Kidney (tissue), 13 donors: ENCODE measurements at regions not wholly inside any gene's neighbourhood (a gene's known extent, or its start where the extent isn't known, plus 50 kb on each side); places are given as distances from the start of the nearest gene placed in this dataset.

Experiments
- DNase-seq, 5 donors: peaks; one replicate each; pipeline ENCODE4 v3.0.0-alpha.2; 2013 to 2020
- FAIRE-seq: peaks from 2 replicates; lab custom pipeline; 2012; peaks lifted over from hg19 to GRCh38; lab: Jason Lieb, UNC
- H3K27ac ChIP-seq, 2 donors: one replicate each; pipeline ENCODE4 v1.7.0; 2013; ENCODE audit warnings: low read depth in 2 of 2, low read length in 2 of 2, inconsistent platforms in 1 of 2
- H3K27me3 ChIP-seq: one replicate; pipeline ENCODE4 v1.7.1; 2013; ENCODE audit warnings: low read length, inconsistent platforms; ENCODE audit not compliant: control insufficient read depth, insufficient read depth
- H3K36me3 ChIP-seq, 3 donors: one replicate each; pipeline versions ENCODE4 v1.7.0 to v1.7.1; 2013; ENCODE audit warnings: low read length in 3 of 3, control low read depth in 1 of 3, inconsistent platforms in 1 of 3; ENCODE audit not compliant: insufficient read depth in 3 of 3, control insufficient read depth in 2 of 3
- H3K4me1 ChIP-seq, 3 donors: one replicate each; pipeline versions ENCODE4 v1.7.0 to v1.7.1; 2013; ENCODE audit warnings: low read length in 3 of 3, inconsistent platforms in 1 of 3, low read depth in 1 of 3; ENCODE audit not compliant: control insufficient read depth in 2 of 3, insufficient read depth in 2 of 3
- H3K4me3 ChIP-seq, 3 donors: one replicate each; pipeline versions ENCODE4 v1.7.0 to v1.8.1; 2013; ENCODE audit warnings: low read length in 3 of 3, control low read depth in 1 of 3, inconsistent platforms in 1 of 3
- H3K9ac ChIP-seq, 3 donors: one replicate each; pipeline versions ENCODE4 v1.7.0 to v1.7.1; 2013; ENCODE audit warnings: low read length in 3 of 3, control low read depth in 1 of 3, inconsistent platforms in 1 of 3
- H3K9me3 ChIP-seq, 3 donors: one replicate each; pipeline versions ENCODE4 v1.7.0 to v1.7.1; 2013; ENCODE audit warnings: low read length in 3 of 3, control low read depth in 1 of 3, inconsistent platforms in 1 of 3; ENCODE audit not compliant: control insufficient read depth in 2 of 3, insufficient read depth in 1 of 3
- intact Hi-C: fragments of 100-400 bp; cut with DNase I; formaldehyde crosslinking; loops from one replicate; pipeline ENCODE4 v1.11.1; 2022
- TF ChIP-seq, protein P1 (sequence below): IDR thresholded peaks from 3 replicates; pipeline ENCODE4 v1.5.1; 2012; ENCODE audit warnings: mild to moderate bottlenecking, moderate library complexity, borderline replicate concordance; ENCODE audit not compliant: insufficient read depth; ENCODE audit errors: extremely low read depth
- donor health status: control.
- donor health status: control.
- donor health status: control.
- donor health status: control.
- donor health status: control.
- donor health status: DM: yes; HTN: yes; CAD: no.
- donor health status: Normal renal cell carcinoma (clear cell type).

DNA sequence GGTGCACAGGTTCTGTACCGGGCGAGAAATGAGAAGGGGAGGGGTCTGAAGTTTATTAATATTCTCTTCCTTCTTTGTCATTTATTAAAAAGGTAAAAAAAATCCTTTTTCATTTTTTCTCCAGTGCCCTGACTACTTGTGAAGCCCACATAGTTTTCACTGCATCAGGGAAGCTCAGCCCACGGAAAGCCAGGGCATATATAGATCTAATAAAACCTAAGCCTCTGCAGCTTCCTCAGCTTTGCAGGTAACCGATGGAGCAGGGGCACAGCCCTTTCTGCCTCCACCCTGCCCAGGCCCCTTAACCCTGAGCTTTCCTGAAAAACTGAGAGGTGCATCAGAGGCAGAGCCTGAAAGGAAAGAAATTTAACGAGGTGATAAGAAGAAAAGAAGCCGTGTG, 140.1 kb downstream of the NXPE2 start:
- Histone ChIP-seq H3K27ac (no peak overlapping the region), H3K36me3 (no peaks in the 10 kb centered on the region), H3K4me3 (no peak overlapping the region), H3K9ac (no peak overlapping the region), H3K4me1 (no peaks in the 10 kb centered on the region), H3K9me3 (no peaks in the 10 kb centered on the region), H3K27me3 (no peaks in the 10 kb centered on the region)
- TF ChIP-seq, protein P1, sequence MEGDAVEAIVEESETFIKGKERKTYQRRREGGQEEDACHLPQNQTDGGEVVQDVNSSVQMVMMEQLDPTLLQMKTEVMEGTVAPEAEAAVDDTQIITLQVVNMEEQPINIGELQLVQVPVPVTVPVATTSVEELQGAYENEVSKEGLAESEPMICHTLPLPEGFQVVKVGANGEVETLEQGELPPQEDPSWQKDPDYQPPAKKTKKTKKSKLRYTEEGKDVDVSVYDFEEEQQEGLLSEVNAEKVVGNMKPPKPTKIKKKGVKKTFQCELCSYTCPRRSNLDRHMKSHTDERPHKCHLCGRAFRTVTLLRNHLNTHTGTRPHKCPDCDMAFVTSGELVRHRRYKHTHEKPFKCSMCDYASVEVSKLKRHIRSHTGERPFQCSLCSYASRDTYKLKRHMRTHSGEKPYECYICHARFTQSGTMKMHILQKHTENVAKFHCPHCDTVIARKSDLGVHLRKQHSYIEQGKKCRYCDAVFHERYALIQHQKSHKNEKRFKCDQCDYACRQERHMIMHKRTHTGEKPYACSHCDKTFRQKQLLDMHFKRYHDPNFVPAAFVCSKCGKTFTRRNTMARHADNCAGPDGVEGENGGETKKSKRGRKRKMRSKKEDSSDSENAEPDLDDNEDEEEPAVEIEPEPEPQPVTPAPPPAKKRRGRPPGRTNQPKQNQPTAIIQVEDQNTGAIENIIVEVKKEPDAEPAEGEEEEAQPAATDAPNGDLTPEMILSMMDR = no peak
- intact Hi-C loops = no loop called here
- no peak for FAIRE-seq
- no peak for DNase-seq

DNA sequence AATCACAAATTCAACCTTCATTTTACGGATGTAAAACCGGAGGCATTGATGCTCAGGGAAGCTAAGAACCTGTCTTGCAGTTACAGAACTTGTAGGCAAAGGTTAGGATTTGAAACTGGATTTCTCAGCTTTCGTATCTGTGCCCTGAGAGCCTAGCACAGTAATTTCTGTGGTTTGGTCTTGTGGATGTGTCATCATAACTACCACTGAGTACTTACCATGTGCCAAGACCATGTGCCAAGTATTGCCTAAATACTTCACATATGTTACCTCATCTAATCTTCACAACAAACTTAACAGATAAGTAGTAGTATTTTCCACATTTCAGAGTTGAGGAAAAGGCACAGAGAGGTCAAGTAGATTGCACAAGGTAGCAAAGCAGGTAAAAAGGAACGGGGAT, 140.7 kb downstream of the NXPE2 start:
- intact Hi-C loops = no loop called here
- Histone ChIP-seq H3K36me3 (no peaks in the 10 kb centered on the region), H3K9ac (no peak overlapping the region), H3K4me1 (no peaks in the 10 kb centered on the region), H3K9me3 (peaks cover 0 to 1% (median 0%) of the 10 kb centered on the region in 3 donors), H3K4me3 (no peak overlapping the region), H3K27ac (no peak overlapping the region), H3K27me3 (no peaks in the 10 kb centered on the region)
- DNase-seq (no peak), FAIRE-seq (no peak)
- TF ChIP-seq, protein P1 = no peak

DNA sequence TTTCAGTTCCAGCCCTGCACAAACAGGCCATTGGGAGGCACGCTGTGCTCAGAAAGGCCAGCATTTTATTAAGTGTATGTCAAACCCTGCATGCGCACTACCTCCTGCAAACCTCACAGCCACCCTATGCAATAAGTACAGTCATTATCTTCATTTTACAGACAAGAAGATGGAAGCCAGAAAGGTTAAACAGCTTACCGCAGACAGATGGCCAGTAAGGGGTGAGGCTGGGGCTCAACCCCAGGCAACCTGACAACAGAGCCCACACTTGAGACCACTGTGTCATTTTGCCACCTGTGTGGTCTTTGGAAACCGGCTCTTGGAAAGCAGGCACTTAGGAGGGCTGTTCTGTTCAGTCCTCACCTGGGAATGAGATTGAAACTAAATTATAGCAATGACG, 142.3 kb downstream of the NXPE2 start:
- intact Hi-C loops = no loop called here
- H3K4me3 ChIP-seq = no peak overlapping the region
- no peaks in the 10 kb centered on the region for H3K36me3 ChIP-seq
- peaks cover 0 to 5% (median 0%) of the 10 kb centered on the region in 3 donors for H3K9me3 ChIP-seq
- no peak overlapping the region for H3K27ac ChIP-seq
- H3K4me1 ChIP-seq = no peaks in the 10 kb centered on the region
- no peaks in the 10 kb centered on the region for H3K27me3 ChIP-seq
- DNase-seq (no peak), FAIRE-seq (no peak)
- TF ChIP-seq, protein P1 = no peak
- no peak overlapping the region for H3K9ac ChIP-seq
